GM18511 (cell line): ENCODE measurements at regions not wholly inside any gene's neighbourhood (a gene's known extent, or its start where the extent isn't known, plus 50 kb on each side); places are given as distances from the start of the nearest gene placed in this dataset.

Experiments
- ATAC-seq: cut with Tn5 transposase; IDR thresholded peaks from one replicate; pipeline ENCODE4 v1.9.1; 2021; ENCODE audit warnings: mild to moderate bottlenecking, moderate library complexity; ENCODE audit not compliant: unreplicated experiment

DNA sequence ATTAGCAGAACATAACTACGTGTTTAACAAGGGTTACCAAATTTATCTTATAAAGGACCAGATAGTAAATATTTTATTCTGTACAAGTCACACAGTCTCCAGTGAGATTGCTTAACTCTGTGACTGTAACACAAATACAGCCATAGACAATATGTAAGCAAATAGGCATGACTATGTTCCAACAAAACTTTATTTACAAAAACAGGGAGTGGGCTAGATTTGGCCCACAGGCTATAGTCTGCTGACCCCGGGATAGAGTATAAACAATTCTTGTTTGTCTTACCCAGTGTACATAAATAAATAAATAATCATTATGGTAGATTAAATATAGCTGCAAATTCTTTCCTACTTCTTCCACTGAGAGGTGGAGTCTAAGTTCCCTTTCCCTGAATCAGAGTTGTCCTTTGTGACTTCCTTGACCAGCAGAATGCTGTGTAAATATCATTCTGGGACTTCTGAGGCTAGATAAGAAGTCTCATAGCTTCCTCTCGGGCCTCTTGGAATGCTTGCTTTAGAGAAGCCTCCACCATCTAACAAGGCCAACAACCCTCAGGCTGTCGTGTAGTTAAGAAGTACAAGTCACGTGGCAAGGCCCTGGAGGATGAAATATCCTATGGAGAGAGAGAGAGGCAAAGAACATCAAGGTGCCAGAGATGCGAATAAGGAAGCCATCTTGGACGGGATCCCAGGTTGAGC is 59.1 kb upstream of the TMEM244 start:
- ATAC-seq, result no peak

DNA sequence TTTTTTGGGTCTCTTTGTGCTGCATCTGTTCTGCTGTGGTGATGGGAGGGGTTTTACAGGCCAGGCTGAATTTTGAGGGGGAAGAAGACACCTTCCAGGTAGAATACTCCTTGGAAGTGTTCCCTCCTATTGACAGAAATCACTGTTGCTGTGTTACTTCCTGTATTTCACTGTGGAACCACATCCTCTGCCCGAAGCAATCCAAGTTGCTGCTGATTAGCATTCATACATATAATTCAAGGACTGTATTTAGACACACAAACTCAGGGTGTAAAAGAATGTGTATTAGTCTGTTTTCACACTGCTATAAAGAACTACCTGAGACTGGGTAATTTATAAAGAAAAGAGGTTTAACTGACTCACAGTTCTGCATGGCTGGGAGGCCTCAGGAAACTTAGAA is 50.6 kb upstream of the TMEM244 start:
- ATAC-seq, result no peak
